GM12892 (cell line): ENCODE measurements at regions not wholly inside any gene's neighbourhood (a gene's known extent, or its start where the extent isn't known, plus 50 kb on each side); places are given as distances from the start of the nearest gene placed in this dataset.

Experiments
- DNase-seq: peaks from one replicate; pipeline ENCODE4 v3.0.0; 2011; ENCODE audit not compliant: insufficient read length
- FAIRE-seq: peaks from 2 replicates; lab custom pipeline; 2011; peaks lifted over from hg19 to GRCh38; lab: Jason Lieb, UNC
- POLR2A ChIP-seq: IDR thresholded peaks from 2 replicates; pipeline ENCODE4 v1.6.1; 2011; ENCODE audit warnings: low read depth, low read length, control low read depth
- POLR2AphosphoS5 ChIP-seq: IDR thresholded peaks from 2 replicates; pipeline ENCODE4 v1.6.1; 2011; ENCODE audit warnings: low read depth, low read length, control low read depth
- TAF1 ChIP-seq: IDR thresholded peaks from 2 replicates; pipeline ENCODE4 v1.6.1; 2011; ENCODE audit warnings: low read depth, mild to moderate bottlenecking, control low read depth, low read length, borderline replicate concordance

GRCh38 chr3:176914764-176915163 is 282.5 kb downstream of the TBL1XR1 start:
- TF ChIP-seq POLR2A (no peak), POLR2AphosphoS5 (no peak), TAF1 (no peak)
- DNase-seq (no peak), FAIRE-seq (no peak)

- DNase-seq (no peak), FAIRE-seq (no peak)
- TF ChIP-seq TAF1 (no peak), POLR2AphosphoS5 (no peak), POLR2A (no peak)
Measured at GRCh38 chr3:176911579-176911978, 285.7 kb downstream of the TBL1XR1 start.

- FAIRE-seq (no peak), DNase-seq (no peak)
- TF ChIP-seq POLR2AphosphoS5 (no peak), TAF1 (no peak), POLR2A (no peak)
Measured at GRCh38 chr3:176909044-176909443, 288.2 kb downstream of the TBL1XR1 start.

GRCh38 chr3:176906046-176906905 is 291.0 kb downstream of the TBL1XR1 start:
- FAIRE-seq (no peak), DNase-seq (no peak)
- TF ChIP-seq POLR2A: no peak
- no peak for TF ChIP-seq POLR2AphosphoS5
- TF ChIP-seq TAF1: no peak

GRCh38 chr3:176905331-176905730 is 292.0 kb downstream of the TBL1XR1 start:
- TF ChIP-seq TAF1: no peak
- no peak for TF ChIP-seq POLR2A
- TF ChIP-seq POLR2AphosphoS5: no peak
- DNase-seq: no peak
- FAIRE-seq: no peak

- DNase-seq (no peak), FAIRE-seq (no peak)
- TF ChIP-seq POLR2AphosphoS5: no peak
- no peak for TF ChIP-seq TAF1
- no peak for TF ChIP-seq POLR2A
Measured at GRCh38 chr3:176904506-176904905, 292.8 kb downstream of the TBL1XR1 start.

GRCh38 chr3:176896640-176897039 is 300.6 kb downstream of the TBL1XR1 start:
- FAIRE-seq: no peak

GRCh38 chr3:176896165-176896564 is 301.1 kb downstream of the TBL1XR1 start:
- DNase-seq: no peak
- no peak for TF ChIP-seq POLR2AphosphoS5
- no peak for TF ChIP-seq POLR2A
- TF ChIP-seq TAF1: no peak
- no peak for FAIRE-seq

More at GRCh38 chr3:176896640-176897039, 300.6 kb downstream of the TBL1XR1 start:
- DNase-seq: no peak
- TF ChIP-seq POLR2AphosphoS5 (no peak), POLR2A (no peak), TAF1 (no peak)

GRCh38 chr3:176879710-176880109 is 317.6 kb downstream of the TBL1XR1 start:
- TF ChIP-seq POLR2AphosphoS5: no peak
- no peak for TF ChIP-seq TAF1
- no peak for TF ChIP-seq POLR2A
- DNase-seq (no peak), FAIRE-seq (no peak)

- FAIRE-seq (no peak), DNase-seq (no peak)
- TF ChIP-seq POLR2A: no peak
Measured at GRCh38 chr3:176873261-176873660, 324.0 kb downstream of the TBL1XR1 start.

GRCh38 chr3:176872771-176873209 is 324.5 kb downstream of the TBL1XR1 start:
- peak; percentile 90 for FAIRE-seq

GRCh38 chr3:176870451-176870850 is 326.8 kb downstream of the TBL1XR1 start:
- no peak for FAIRE-seq
- no peak for DNase-seq
- TF ChIP-seq TAF1 (no peak), POLR2AphosphoS5 (no peak), POLR2A (no peak)

More at GRCh38 chr3:176872771-176873209, 324.5 kb downstream of the TBL1XR1 start:
- TF ChIP-seq POLR2AphosphoS5 (no peak), TAF1 (no peak), POLR2A (no peak)
- DNase-seq: no peak

GRCh38 chr3:176867681-176868663 is 329.3 kb downstream of the TBL1XR1 start:
- DNase-seq: no peak
- no peak for TF ChIP-seq POLR2AphosphoS5
- no peak for TF ChIP-seq POLR2A
- TF ChIP-seq TAF1: no peak
- FAIRE-seq: no peak

- no peak for DNase-seq
Measured at GRCh38 chr3:176861137-176861536, 336.1 kb downstream of the TBL1XR1 start.

More at GRCh38 chr3:176861137-176861536, 336.1 kb downstream of the TBL1XR1 start:
- FAIRE-seq: no peak
- no peak for TF ChIP-seq POLR2A
